Natural killer cell (primary cell): ENCODE measurements at regions not wholly inside any gene's neighbourhood (a gene's known extent, or its start where the extent isn't known, plus 50 kb on each side); places are given as distances from the start of the nearest gene placed in this dataset.
A peak's percentile ranks its signal among the peaks of the same experiment; 100 is the strongest.

Experiments
- ATAC-seq, 3 donors: fragments of 150-1000 bp in 2 of 3; fragments of 200-7000 bp in 1 of 3; cut with Tn5 transposase; 1 replicate in 1 of 3; 2 replicates in 2 of 3; pipeline ENCODE4 v1.10.0; 2021; ENCODE audit warnings: mild to moderate bottlenecking in 2 of 3, moderate library complexity in 2 of 3
- DNase-seq, 2 donors: peaks; one replicate each; pipeline versions ENCODE4 v3.0.0 to v3.0.0-alpha.2; 2013 to 2021; ENCODE audit warnings: mixed read lengths in 1 of 2
- H3K27ac ChIP-seq: one replicate; pipeline ENCODE4 v1.5.1; 2013; ENCODE audit warnings: mild to moderate bottlenecking, low read length
- H3K27me3 ChIP-seq: one replicate; pipeline ENCODE4 v1.6.1; 2013; ENCODE audit warnings: low read length; ENCODE audit not compliant: control insufficient read depth, insufficient read depth
- H3K36me3 ChIP-seq: one replicate; pipeline ENCODE4 v1.6.1; 2013; ENCODE audit warnings: low read length; ENCODE audit not compliant: control insufficient read depth, insufficient read depth
- H3K4me1 ChIP-seq: one replicate; pipeline ENCODE4 v1.6.1; 2013; ENCODE audit warnings: low read length; ENCODE audit not compliant: control insufficient read depth, insufficient read depth
- H3K4me3 ChIP-seq: one replicate; pipeline ENCODE4 v1.5.1; 2013; ENCODE audit warnings: low read length
- H3K9me3 ChIP-seq: one replicate; pipeline ENCODE4 v1.6.1; 2013; ENCODE audit warnings: low read length; ENCODE audit not compliant: control insufficient read depth, insufficient read depth
- H3K27ac Mint-ChIP-seq, 2 donors: one replicate each; pipeline ENCODE4 v1.8.0; 2022; ENCODE audit warnings: mild to moderate bottlenecking in 2 of 2, mixed read lengths in 2 of 2, moderate library complexity in 1 of 2
- H3K27me3 Mint-ChIP-seq, 2 donors: one replicate each; pipeline ENCODE4 v1.8.0; 2022; ENCODE audit warnings: low read depth in 2 of 2, mixed read lengths in 2 of 2
- H3K36me3 Mint-ChIP-seq: one replicate; pipeline ENCODE4 v1.8.0; 2022; ENCODE audit warnings: mixed read lengths
- H3K4me1 Mint-ChIP-seq, 2 donors: one replicate each; pipeline ENCODE4 v1.8.0; 2022; ENCODE audit warnings: mixed read lengths in 2 of 2
- H3K4me3 Mint-ChIP-seq: one replicate; pipeline ENCODE4 v1.8.0; 2022; ENCODE audit warnings: mild to moderate bottlenecking, moderate library complexity, mixed read lengths
- H3K9me3 Mint-ChIP-seq, 2 donors: one replicate each; pipeline ENCODE4 v1.8.0; 2022; ENCODE audit warnings: mixed read lengths in 2 of 2
- WGBS: methylation state at CpG from one replicate; pipeline ENCODE4 v1.1.7; 2013; ENCODE audit warnings: missing lambda C conversion rate; ENCODE audit not compliant: insufficient coverage; 5-methylcytosine and 5-hydroxymethylcytosine counted together
- intact Hi-C: fragments of 100-400 bp; cut with micrococcal nuclease; formaldehyde crosslinking; loops from one replicate; pipeline ENCODE4 v1.14.2; 2022
- TF ChIP-seq, protein P1 (sequence below): fragments of 200-600 bp; IDR thresholded peaks from one replicate; pipeline ENCODE4 v1.8.0; 2022; ENCODE audit warnings: antibody characterized with exemption

DNA sequence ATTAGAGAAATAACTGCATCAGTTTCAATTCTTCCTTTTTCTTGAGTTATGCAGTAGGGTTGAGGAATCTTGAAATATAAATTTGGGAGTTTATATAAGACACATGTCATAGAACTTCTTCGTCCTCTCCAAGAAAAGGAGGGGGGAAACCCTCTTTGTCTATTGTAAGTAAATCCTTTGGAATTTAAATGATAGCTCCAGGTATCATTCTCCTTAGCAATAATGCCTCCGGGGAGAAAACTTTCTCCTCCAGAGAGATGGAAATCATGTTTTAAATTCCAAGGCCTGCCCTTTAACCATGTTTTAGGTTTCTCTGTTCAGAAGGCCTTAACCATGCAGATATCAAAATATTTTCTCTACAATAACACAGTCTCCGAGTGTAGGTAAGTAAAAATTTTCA, 899.7 kb upstream of the GCFC2 start:
- no peaks in the 10 kb centered on the region for H3K36me3 Mint-ChIP-seq
- Histone ChIP-seq H3K4me3 (no peak overlapping the region), H3K27me3 (no peaks in the 10 kb centered on the region), H3K36me3 (no peaks in the 10 kb centered on the region), H3K4me1 (no peaks in the 10 kb centered on the region), H3K27ac (no peak overlapping the region), H3K9me3 (no peaks in the 10 kb centered on the region)
- ATAC-seq (no peak), DNase-seq (no peak)
- intact Hi-C loops = no loop called here
- H3K27ac Mint-ChIP-seq = no peak overlapping the region
- no peak overlapping the region for H3K4me3 Mint-ChIP-seq
- H3K27me3 Mint-ChIP-seq = no peaks in the 10 kb centered on the region
- H3K9me3 Mint-ChIP-seq = peaks cover 10 to 13% of the 10 kb centered on the region in 2 donors
- TF ChIP-seq, protein P1, sequence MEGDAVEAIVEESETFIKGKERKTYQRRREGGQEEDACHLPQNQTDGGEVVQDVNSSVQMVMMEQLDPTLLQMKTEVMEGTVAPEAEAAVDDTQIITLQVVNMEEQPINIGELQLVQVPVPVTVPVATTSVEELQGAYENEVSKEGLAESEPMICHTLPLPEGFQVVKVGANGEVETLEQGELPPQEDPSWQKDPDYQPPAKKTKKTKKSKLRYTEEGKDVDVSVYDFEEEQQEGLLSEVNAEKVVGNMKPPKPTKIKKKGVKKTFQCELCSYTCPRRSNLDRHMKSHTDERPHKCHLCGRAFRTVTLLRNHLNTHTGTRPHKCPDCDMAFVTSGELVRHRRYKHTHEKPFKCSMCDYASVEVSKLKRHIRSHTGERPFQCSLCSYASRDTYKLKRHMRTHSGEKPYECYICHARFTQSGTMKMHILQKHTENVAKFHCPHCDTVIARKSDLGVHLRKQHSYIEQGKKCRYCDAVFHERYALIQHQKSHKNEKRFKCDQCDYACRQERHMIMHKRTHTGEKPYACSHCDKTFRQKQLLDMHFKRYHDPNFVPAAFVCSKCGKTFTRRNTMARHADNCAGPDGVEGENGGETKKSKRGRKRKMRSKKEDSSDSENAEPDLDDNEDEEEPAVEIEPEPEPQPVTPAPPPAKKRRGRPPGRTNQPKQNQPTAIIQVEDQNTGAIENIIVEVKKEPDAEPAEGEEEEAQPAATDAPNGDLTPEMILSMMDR = no peak
- WGBS = 40% methylated on average over 1 of the region's 3 CpGs
- no peaks in the 10 kb centered on the region for H3K4me1 Mint-ChIP-seq

DNA sequence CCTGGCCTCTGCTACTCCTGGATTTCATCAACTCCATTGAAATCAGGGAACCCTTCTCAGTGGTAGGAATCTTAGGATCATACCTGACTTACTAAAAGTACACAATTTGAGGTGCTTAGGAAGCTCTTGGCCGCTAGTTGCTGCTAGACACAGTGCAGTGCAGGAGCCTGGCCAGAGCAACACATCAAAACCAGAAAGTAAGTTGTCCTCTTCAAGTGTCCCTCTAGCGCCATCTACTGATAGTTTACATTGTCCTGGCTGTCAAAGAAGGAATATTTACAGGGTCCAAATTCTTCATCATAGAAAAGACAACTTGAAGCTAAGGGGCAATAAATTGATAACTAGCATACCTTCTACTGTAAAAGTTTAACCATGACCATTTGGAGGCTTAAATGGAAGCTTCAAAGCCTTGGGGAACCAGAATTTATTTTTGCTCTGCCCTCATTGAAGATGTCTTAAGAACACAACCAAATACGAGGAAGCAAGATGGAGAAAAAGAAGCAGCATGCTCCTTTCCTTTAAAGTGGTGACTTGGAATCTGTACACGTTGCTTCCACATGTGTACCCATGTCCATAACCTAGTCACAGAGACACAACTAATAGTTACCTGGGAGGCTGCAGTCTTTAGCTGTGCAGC, 889.1 kb upstream of the GCFC2 start:
- no peak overlapping the region for H3K27ac Mint-ChIP-seq
- H3K36me3 Mint-ChIP-seq = peaks cover 5% of the 10 kb centered on the region
- no peaks in the 10 kb centered on the region for H3K27me3 ChIP-seq
- H3K36me3 ChIP-seq = no peaks in the 10 kb centered on the region
- H3K27ac ChIP-seq = no peak overlapping the region
- WGBS = 20% methylated on average over 4 of the region's 4 CpGs
- peaks cover 2 to 4% of the 10 kb centered on the region in 2 donors for H3K9me3 Mint-ChIP-seq
- H3K27me3 Mint-ChIP-seq = no peaks in the 10 kb centered on the region
- no peaks in the 10 kb centered on the region for H3K4me1 ChIP-seq
- DNase-seq (peak in 1 of 2 donors; percentile 2), ATAC-seq (no peak)
- H3K4me1 Mint-ChIP-seq = no peaks in the 10 kb centered on the region
- intact Hi-C loops = no loop called here
- H3K4me3 ChIP-seq = no peak overlapping the region
- H3K4me3 Mint-ChIP-seq = no peak overlapping the region
- H3K9me3 ChIP-seq = no peaks in the 10 kb centered on the region
- TF ChIP-seq, protein P1 = no peak

DNA sequence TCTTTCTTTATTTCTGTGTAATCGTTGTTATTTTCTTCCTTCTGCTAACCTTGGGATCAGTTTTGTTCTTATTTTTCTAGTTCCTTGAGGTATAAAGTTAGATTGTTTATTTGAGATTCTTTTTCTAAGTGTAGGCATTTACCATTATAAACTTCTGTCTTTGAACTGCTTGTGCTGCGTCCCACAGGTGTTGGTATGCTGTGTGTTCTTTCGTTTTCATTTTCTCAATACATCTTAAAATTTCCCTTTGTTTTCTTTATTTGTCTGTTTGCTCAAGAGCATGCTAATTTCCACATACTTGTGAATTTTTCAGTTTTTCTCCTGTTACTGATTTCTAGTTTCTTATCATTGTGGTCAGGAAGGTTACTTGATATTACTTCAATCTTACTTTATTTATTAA, 873.8 kb upstream of the GCFC2 start:
- WGBS = no CpG with 5 or more reads among the region's 3 CpGs
- Histone ChIP-seq H3K4me3 (no peak overlapping the region), H3K27me3 (no peaks in the 10 kb centered on the region), H3K4me1 (no peaks in the 10 kb centered on the region), H3K9me3 (peaks cover 2% of the 10 kb centered on the region), H3K36me3 (no peaks in the 10 kb centered on the region), H3K27ac (no peak overlapping the region)
- TF ChIP-seq, protein P1 = no peak
- no peak for ATAC-seq
- Mint-ChIP-seq H3K27ac (no peak overlapping the region), H3K4me1 (no peaks in the 10 kb centered on the region), H3K4me3 (no peak overlapping the region), H3K27me3 (no peaks in the 10 kb centered on the region), H3K9me3 (peaks cover 14 to 15% of the 10 kb centered on the region in 2 donors), H3K36me3 (no peaks in the 10 kb centered on the region)
- intact Hi-C loops = no loop called here
- no peak for DNase-seq

DNA sequence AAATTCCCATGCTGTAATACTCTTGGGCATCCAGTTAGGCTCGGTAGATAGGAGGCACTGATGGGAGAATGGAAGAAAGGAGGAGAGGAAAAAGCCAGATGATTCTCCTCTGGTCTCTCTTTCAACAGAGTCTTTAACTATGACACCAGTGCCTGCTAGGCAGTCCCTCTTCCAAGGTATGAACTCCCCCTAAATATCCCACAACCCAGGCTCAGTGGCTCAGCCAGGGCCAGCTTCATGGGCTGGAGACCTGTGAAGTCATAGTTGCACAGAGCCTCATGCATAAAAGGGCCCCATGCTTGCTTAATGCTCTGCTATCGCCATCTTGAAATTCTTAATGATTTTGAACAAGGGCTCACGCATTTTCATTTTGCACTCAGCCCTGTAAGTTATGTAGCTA, 869.2 kb upstream of the GCFC2 start:
- 84% methylated on average over 3 of the region's 3 CpGs for WGBS
- no peaks in the 10 kb centered on the region for H3K36me3 Mint-ChIP-seq
- Histone ChIP-seq H3K27me3 (no peaks in the 10 kb centered on the region), H3K9me3 (no peaks in the 10 kb centered on the region), H3K4me1 (no peaks in the 10 kb centered on the region), H3K27ac (no peak overlapping the region), H3K36me3 (no peaks in the 10 kb centered on the region), H3K4me3 (no peak overlapping the region)
- no peaks in the 10 kb centered on the region for H3K4me1 Mint-ChIP-seq
- DNase-seq = no peak
- H3K27ac Mint-ChIP-seq = no peak overlapping the region
- no peaks in the 10 kb centered on the region for H3K27me3 Mint-ChIP-seq
- peaks cover 27 to 28% of the 10 kb centered on the region in 2 donors for H3K9me3 Mint-ChIP-seq
- TF ChIP-seq, protein P1 = no peak
- intact Hi-C loops = no loop called here
- H3K4me3 Mint-ChIP-seq = no peak overlapping the region
- no peak for ATAC-seq
